Coronary artery (tissue), 2 donors: ENCODE measurements at regions not wholly inside any gene's neighbourhood (a gene's known extent, or its start where the extent isn't known, plus 50 kb on each side); places are given as distances from the start of the nearest gene placed in this dataset.
"Not testable (repeated sequence)": the region's sequence is repeated elsewhere in the genome, so short reads cannot be mapped to it uniquely, and the experiment has no call there.

Source experiments
- DNase-seq: peaks from one replicate; pipeline ENCODE4 v3.0.0-alpha.2; 2017; ENCODE audit warnings: low spot score
- H3K27ac ChIP-seq, 2 donors: fragments of 200-600 bp; sonication (generic); one replicate each; pipeline ENCODE4 v1.5.1; 2016 to 2019
- H3K4me3 ChIP-seq: fragments of 200-600 bp; sonication (generic); 2 replicates; pipeline ENCODE4 v1.5.1; 2016; ENCODE audit warnings: mild to moderate bottlenecking, moderate library complexity
- TF ChIP-seq, protein P1 (sequence below): fragments of 200-600 bp; sonication (generic); IDR thresholded peaks from one replicate; pipeline ENCODE4 v1.5.1; 2019; ENCODE audit warnings: antibody characterized with exemption

DNA sequence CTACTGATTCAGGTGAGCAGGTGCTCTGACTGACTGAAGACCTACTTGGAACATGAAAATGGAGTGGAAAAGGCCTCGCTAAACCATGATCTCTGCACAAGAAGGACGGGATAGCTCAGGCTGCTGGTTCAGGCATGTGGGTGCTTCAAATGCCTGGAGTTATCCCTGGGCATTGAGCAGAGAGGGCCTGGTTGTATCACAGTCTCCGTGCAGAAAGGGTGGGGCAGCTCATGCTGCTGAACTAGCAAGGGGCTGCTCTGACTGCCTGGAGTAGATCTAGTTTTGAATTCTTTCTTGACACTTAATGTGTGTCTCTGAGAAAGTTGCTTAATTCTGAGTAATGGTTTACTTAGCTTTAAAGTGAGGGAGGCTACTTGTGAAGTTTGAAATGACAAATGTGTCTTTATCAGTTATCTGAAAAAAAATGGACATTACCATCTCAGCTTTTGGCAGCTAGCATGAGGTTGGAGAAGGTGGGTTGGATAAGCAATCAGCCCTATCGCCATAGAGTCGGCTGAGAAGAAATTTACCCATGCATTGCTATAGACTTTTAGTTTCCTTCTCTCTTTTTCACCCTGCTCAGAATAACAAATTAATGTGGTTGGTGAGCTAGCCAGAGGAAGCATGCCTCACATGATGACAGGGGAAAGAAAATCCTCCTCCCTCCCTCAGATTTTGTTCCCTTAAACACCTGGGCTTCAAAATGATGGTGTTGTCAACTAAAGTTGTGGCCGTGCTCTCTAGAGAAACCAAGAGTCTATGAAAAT lies 832.4 kb downstream of the STIM2 start:
- Histone ChIP-seq H3K27ac (no peak overlapping the region), H3K4me3 (no peak overlapping the region)
- DNase-seq = no peak
- TF ChIP-seq, protein P1, sequence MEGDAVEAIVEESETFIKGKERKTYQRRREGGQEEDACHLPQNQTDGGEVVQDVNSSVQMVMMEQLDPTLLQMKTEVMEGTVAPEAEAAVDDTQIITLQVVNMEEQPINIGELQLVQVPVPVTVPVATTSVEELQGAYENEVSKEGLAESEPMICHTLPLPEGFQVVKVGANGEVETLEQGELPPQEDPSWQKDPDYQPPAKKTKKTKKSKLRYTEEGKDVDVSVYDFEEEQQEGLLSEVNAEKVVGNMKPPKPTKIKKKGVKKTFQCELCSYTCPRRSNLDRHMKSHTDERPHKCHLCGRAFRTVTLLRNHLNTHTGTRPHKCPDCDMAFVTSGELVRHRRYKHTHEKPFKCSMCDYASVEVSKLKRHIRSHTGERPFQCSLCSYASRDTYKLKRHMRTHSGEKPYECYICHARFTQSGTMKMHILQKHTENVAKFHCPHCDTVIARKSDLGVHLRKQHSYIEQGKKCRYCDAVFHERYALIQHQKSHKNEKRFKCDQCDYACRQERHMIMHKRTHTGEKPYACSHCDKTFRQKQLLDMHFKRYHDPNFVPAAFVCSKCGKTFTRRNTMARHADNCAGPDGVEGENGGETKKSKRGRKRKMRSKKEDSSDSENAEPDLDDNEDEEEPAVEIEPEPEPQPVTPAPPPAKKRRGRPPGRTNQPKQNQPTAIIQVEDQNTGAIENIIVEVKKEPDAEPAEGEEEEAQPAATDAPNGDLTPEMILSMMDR = no peak

DNA sequence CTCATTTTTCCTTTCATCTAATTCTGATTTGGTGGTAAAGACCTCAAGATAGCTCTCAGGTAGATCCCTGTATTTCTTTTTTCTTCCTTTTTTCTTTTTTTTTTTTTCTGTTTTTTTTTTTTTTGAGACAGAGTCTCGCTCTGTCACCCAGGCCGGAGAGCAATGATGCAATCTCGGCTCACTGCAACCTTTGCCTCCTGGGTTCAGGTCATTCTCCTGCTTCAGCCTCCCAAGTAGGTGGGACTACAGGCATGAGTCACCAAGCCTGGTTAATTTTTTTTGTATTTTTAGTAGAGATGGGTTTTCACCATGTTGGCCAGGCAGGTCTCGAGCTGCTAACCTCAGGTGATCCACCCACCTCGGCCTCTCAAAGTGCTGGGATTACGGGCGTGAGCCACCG lies 835.6 kb downstream of the STIM2 start:
- not testable (repeated sequence) for H3K27ac ChIP-seq

DNA sequence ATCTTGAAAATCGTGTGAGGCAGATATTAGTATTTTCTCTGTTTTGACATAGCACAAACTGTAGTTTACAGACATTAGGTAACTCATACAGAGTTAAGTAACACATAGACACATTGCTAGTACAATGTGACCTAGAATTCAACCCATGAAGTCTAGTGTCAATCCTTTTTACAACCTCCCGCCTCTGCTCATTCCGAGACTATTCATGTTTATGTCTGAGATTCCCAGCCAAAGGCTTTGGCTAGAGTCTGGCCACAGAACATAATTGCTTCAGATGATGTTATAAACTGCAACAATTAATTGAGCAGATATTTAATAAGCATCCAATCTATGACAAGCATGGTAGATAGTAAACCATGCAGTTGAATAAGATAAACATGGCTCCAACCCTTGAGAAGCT lies 841.0 kb downstream of the STIM2 start:
- Histone ChIP-seq H3K4me3 (no peak overlapping the region), H3K27ac (no peak overlapping the region)
- TF ChIP-seq, protein P1 = no peak
- no peak for DNase-seq

More for the DNA sequence above, 835.6 kb downstream of the STIM2 start:
- H3K4me3 ChIP-seq, DNase-seq: not testable (repeated sequence)

DNA sequence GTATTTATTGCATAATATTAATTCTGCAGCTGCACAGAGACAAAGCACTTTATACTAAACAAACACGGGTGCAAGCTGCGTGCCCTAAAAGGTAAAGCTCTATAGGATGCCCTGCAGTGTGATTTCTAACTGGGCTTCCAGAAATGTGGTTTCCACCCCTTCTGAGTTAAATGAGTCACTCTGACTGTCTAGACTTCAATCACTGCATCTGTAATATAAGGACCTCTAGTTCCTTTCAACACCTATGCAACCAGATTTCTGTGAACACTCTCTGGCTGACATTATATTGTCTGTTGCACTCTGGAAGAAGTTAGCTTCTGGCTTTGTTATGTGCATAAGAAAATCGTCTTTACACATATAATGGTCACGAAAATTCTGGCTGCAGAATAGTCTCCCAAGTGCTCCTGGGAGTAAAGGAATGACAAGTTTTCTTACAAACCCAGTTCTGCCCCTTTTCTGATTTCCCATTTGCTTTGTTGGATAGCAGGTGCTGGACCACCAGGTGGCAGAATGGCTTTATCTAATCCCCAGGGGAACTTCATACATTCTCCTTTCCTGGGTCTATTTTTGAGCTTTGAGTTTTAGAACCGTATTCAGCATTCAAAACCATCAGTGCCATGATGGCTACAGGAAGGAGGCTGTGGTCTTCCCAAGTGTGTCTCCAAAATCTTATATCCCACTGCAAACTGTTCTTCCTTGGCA lies 842.2 kb downstream of the STIM2 start:
- DNase-seq = no peak
- Histone ChIP-seq H3K27ac (no peak overlapping the region), H3K4me3 (no peak overlapping the region)
- TF ChIP-seq, protein P1 = no peak

DNA sequence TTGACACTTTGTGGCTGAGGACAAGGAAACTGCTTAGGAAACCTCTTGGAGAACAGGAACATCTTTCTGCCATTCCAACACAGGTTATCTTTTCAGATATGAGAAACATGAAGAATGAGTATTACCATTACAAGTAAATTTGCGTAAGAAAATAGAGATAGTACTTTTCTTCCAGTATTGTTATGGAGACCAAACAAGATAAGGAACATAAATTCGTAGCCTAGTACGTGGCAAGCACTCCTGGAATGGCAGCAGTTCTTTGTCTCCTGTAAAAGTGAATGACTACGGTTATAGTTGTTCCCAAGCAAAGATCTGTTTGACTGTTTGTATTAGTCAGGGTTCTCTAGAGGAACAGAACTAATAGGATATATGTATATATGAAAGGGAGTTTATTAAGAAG lies 843.1 kb downstream of the STIM2 start:
- no peak overlapping the region for H3K4me3 ChIP-seq
- H3K27ac ChIP-seq = no peak overlapping the region
- TF ChIP-seq, protein P1 = no peak
- no peak for DNase-seq

DNA sequence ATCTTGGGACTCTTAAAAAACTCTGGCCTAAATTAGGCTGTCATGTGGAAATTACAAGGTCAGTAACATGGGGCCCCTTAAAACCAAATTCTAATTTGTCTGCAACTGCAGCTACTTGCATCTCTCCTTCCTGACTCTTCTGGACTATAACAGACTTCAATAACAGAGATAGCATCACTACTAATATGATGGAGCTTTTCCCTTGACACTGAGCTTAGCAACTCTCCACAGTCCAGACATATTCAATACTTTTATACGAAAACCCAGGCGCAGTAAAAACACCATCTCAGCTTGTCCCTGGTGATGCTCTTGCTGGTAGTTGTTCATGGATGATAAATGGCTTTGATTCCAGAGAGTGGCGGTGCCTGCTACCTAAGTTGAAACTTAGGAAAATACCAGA lies 850.4 kb downstream of the STIM2 start:
- Histone ChIP-seq H3K27ac (no peak overlapping the region), H3K4me3 (no peak overlapping the region)
- TF ChIP-seq, protein P1 = no peak
- no peak for DNase-seq

DNA sequence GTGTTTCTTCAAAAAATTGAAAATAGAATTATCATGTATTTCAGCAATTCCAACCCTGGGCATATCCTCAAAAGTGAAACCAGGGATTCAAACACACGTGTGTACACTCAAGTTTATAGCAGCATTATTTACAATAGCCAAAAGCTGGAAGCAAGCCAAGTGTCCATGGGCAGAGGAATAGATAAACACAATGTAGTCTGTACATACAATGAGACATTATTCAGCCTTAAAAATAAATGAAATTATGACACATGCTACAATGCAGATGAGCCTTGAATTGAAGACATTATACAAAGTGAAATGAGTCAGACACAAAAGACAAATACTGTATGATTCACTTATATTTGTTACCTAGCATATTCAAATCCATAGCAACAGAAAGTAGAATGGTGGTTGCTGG lies 853.4 kb downstream of the STIM2 start:
- no peak overlapping the region for H3K27ac ChIP-seq
- no peak overlapping the region for H3K4me3 ChIP-seq
- DNase-seq = no peak
- TF ChIP-seq, protein P1 = no peak
